ENCODE measurements at regions not wholly inside any gene's neighbourhood (a gene's known extent, or its start where the extent isn't known, plus 50 kb on each side); places are given as distances from the start of the nearest gene placed in this dataset.

DNA sequence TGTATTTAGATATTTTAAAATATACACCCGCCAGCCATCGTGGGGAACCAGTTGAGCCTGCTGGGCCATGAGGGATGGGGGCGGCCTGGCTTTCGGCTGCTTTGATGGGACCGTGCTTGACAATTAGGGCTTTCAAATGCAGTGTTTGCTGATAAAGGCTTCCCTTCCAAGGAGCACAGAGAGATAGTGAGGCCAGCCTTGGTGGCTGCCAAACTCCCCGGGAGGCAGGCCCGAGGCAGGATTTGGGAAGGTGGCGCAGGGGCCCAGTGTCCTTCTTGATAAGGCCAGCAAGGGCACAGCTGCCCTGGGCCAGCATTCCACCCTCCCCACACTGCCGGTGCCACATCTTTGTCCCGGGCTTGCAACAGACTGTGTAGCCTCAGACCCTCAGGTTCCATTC lies 75.6 kb downstream of the LINGO1 start (continued):
- TF ChIP-seq, protein P1, sequence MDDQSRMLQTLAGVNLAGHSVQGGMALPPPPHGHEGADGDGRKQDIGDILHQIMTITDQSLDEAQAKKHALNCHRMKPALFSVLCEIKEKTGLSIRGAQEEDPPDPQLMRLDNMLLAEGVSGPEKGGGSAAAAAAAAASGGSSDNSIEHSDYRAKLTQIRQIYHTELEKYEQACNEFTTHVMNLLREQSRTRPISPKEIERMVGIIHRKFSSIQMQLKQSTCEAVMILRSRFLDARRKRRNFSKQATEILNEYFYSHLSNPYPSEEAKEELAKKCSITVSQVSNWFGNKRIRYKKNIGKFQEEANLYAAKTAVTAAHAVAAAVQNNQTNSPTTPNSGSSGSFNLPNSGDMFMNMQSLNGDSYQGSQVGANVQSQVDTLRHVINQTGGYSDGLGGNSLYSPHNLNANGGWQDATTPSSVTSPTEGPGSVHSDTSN (CRISPR knock-in tag; IDR thresholded peaks at IDR 0.05; ENCODE audit: borderline replicate concordance): no peak
- TF ChIP-seq, protein P2, sequence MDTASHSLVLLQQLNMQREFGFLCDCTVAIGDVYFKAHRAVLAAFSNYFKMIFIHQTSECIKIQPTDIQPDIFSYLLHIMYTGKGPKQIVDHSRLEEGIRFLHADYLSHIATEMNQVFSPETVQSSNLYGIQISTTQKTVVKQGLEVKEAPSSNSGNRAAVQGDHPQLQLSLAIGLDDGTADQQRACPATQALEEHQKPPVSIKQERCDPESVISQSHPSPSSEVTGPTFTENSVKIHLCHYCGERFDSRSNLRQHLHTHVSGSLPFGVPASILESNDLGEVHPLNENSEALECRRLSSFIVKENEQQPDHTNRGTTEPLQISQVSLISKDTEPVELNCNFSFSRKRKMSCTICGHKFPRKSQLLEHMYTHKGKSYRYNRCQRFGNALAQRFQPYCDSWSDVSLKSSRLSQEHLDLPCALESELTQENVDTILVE (CRISPR knock-in tag; IDR thresholded peaks at IDR 0.05): no peak
- TF ChIP-seq ISL2 (CRISPR knock-in tag; IDR thresholded peaks at IDR 0.05) (no peak), POGZ (CRISPR knock-in tag; IDR thresholded peaks at IDR 0.05) (no peak)

DNA sequence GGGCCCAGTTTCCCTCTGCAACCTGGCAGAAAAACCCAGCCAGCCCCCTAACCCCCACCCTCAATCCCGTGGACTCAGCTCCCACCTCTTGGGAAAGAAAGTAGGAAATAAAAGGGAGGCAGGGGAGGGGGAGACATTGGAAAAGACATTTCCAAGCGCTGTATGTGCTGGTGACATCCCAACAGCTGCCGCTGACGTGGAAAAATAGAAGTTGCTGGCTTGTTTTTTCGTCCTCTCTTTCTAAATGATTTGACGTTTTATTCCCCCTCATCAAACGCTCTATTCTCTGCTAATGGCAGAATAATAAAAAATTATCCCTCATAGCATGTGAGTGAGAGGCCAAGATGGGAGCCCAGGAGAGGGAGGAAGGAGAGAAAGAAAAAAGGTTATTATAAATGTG lies 76.1 kb downstream of the LINGO1 start:
- Histone ChIP-seq H3K36me3 (replicated peaks in 1 of 2; ENCODE audit: control insufficient read depth in 1 of 2, insufficient read depth in 2 of 2, low read length in 2 of 2) (no peaks in the 10 kb centered on the region), H4K20me1 (ENCODE audit: insufficient read depth, low read length) (no peaks in the 10 kb centered on the region), H3K4me3 (replicated peaks in 1 of 3; ENCODE audit: insufficient read depth in 1 of 3, low read depth in 2 of 3, low read length in 3 of 3) (no peak overlapping the region), H3K27ac (ENCODE audit: extremely low read length, insufficient read depth, low read length) (no peak overlapping the region), H3K9ac (ENCODE audit: insufficient read depth, low read depth, low read length) (no peak overlapping the region), H3K9me3 (ENCODE audit: low read length) (no peaks in the 10 kb centered on the region), H2AFZ (ENCODE audit: low read length) (no peak overlapping the region), H3K4me2 (ENCODE audit: low read depth, low read length) (no peak overlapping the region), H3K27me3 (ENCODE audit: control insufficient read depth in 1 of 2, insufficient read depth in 2 of 2, low read length in 2 of 2) (peaks cover 4 to 32% of the 10 kb centered on the region in 2 experiments; a peak in 3 of 5 replicates), H3K79me2 (ENCODE audit: insufficient read depth, low read length) (no peaks in the 10 kb centered on the region), H3K4me1 (ENCODE audit: insufficient read depth, low read length) (peaks cover 36% of the 10 kb centered on the region)
- intact Hi-C loops (cut with micrococcal nuclease; ENCODE audit: unreplicated experiment): no loop called here
- DNase-seq (ENCODE audit: low spot score): no peak
- TF ChIP-seq SMARCC2 (IDR thresholded peaks at IDR 0.05) (no peak), ZC3H13 (CRISPR knock-in tag; IDR thresholded peaks at IDR 0.05) (no peak), ZNF292 (CRISPR knock-in tag; IDR thresholded peaks at IDR 0.05; ENCODE audit: borderline replicate concordance, low read depth) (no peak), ZNF256 (CRISPR knock-in tag; conservative IDR thresholded peaks at IDR 0.05) (no peak), ZNF724P (CRISPR knock-in tag; IDR thresholded peaks at IDR 0.05; ENCODE audit: borderline replicate concordance) (no peak)
- no TSS peak for BruUV-seq (replicated peaks)
- FAIRE-seq: no peak
- no peak for ATAC-seq
- in situ Hi-C loops (cut with HindIII; ENCODE audit: extremely low pct_ligation_motif_present, low pct_unique_long_range_greater_than_20kb): no loop called here
- 13% methylated on average over 7 of the region's 7 CpGs for WGBS (ENCODE audit: low lambda C conversion rate)
- ChIA-PET CTCF (ENCODE audit: low intra/inter-chr PET ratio, low total read pairs) (no interaction called here), POLR2A (no interaction called here)

Data from HepG2 (cell line).